ENCODE measurements at regions not wholly inside any gene's neighbourhood (a gene's known extent, or its start where the extent isn't known, plus 50 kb on each side); places are given as distances from the start of the nearest gene placed in this dataset.
A peak's percentile ranks its signal among the peaks of the same experiment; 100 is the strongest.

GRCh38 chr1:63054184-63054583 lies 268.2 kb upstream of the FOXD3 start:
- Histone ChIP-seq H3K4me1 (no peaks in the 10 kb centered on the region), H3K4me3 (no peak overlapping the region), H3K9me3 (no peaks in the 10 kb centered on the region), H3K36me3 (no peaks in the 10 kb centered on the region), H3K27ac (replicated peaks in 1 of 4) (no peak overlapping the region), H3K27me3 (peaks cover 0 to 5% (median 0%) of the 10 kb centered on the region in 4 donors)
- no peak for DNase-seq (ENCODE audit: extremely low spot score)
- whole genome bisulfite sequencing, result 71% methylated on average over 4 of the region's 4 CpGs
- TF ChIP-seq POLR2A (IDR thresholded peaks at IDR 0.05; ENCODE audit: low read depth), result no peak
- TF ChIP-seq CTCF (IDR thresholded peaks at IDR 0.05), result no peak
- no peak for TF ChIP-seq EP300 (IDR thresholded peaks at IDR 0.05)
- TF ChIP-seq POLR2AphosphoS5 (IDR thresholded peaks at IDR 0.05), result no peak
- intact Hi-C loops (cut with DNase I), result no loop called here

- Histone ChIP-seq H3K4me3 (no peak overlapping the region), H3K9me3 (no peaks in the 10 kb centered on the region), H3K36me3 (no peaks in the 10 kb centered on the region), H3K27ac (replicated peaks in 1 of 4) (no peak overlapping the region), H3K4me1 (no peaks in the 10 kb centered on the region), H3K27me3 (no peaks in the 10 kb centered on the region)
- no peak for DNase-seq (ENCODE audit: extremely low spot score)
- WGBS, result 42% methylated on average over 3 of the region's 3 CpGs
- intact Hi-C loops (cut with DNase I), result no loop called here
- TF ChIP-seq CTCF (IDR thresholded peaks at IDR 0.05) (no peak), POLR2AphosphoS5 (IDR thresholded peaks at IDR 0.05) (no peak), POLR2A (IDR thresholded peaks at IDR 0.05; ENCODE audit: low read depth) (no peak), EP300 (IDR thresholded peaks at IDR 0.05) (no peak)
Observed at GRCh38 chr1:63063367-63063766, 259.0 kb upstream of the FOXD3 start.

GRCh38 chr1:63064135-63064534 lies 258.2 kb upstream of the FOXD3 start:
- DNase-seq (ENCODE audit: extremely low spot score), result peak; percentile 66
- 89% methylated on average over 4 of the region's 4 CpGs for WGBS
- Histone ChIP-seq H3K9me3 (no peaks in the 10 kb centered on the region), H3K4me1 (no peaks in the 10 kb centered on the region), H3K27me3 (no peaks in the 10 kb centered on the region), H3K36me3 (no peaks in the 10 kb centered on the region), H3K4me3 (no peak overlapping the region), H3K27ac (replicated peaks in 1 of 4) (no peak overlapping the region)
- intact Hi-C loops (cut with DNase I), result no loop called here
- TF ChIP-seq CTCF (IDR thresholded peaks at IDR 0.05) (no peak), POLR2A (IDR thresholded peaks at IDR 0.05; ENCODE audit: low read depth) (no peak), POLR2AphosphoS5 (IDR thresholded peaks at IDR 0.05) (no peak), EP300 (IDR thresholded peaks at IDR 0.05) (no peak)

GRCh38 chr1:63068626-63069025 lies 253.7 kb upstream of the FOXD3 start:
- no peak for DNase-seq (ENCODE audit: extremely low spot score)
- no peak overlapping the region for H3K4me3 ChIP-seq
- H3K36me3 ChIP-seq, result no peaks in the 10 kb centered on the region
- H3K4me1 ChIP-seq, result peaks cover 0 to 1% (median 0%) of the 10 kb centered on the region in 4 donors
- H3K27ac ChIP-seq (replicated peaks in 1 of 4), result no peak overlapping the region
- TF ChIP-seq POLR2A (IDR thresholded peaks at IDR 0.05; ENCODE audit: low read depth), result no peak
- TF ChIP-seq CTCF (IDR thresholded peaks at IDR 0.05), result no peak
- no peaks in the 10 kb centered on the region for H3K9me3 ChIP-seq
- 87% methylated on average over 7 of the region's 7 CpGs for WGBS
- intact Hi-C loops (cut with DNase I), result no loop called here
- H3K27me3 ChIP-seq, result peaks cover 0 to 25% (median 0%) of the 10 kb centered on the region in 4 donors

GRCh38 chr1:63069214-63069613 lies 253.2 kb upstream of the FOXD3 start:
- 84% methylated on average over 6 of the region's 6 CpGs for WGBS
- TF ChIP-seq POLR2AphosphoS5 (IDR thresholded peaks at IDR 0.05), result no peak
- TF ChIP-seq POLR2A (IDR thresholded peaks at IDR 0.05; ENCODE audit: low read depth), result no peak
- TF ChIP-seq CTCF (IDR thresholded peaks at IDR 0.05), result no peak
- no peak for TF ChIP-seq EP300 (IDR thresholded peaks at IDR 0.05)
- intact Hi-C loops (cut with DNase I), result no loop called here

More at GRCh38 chr1:63069214-63069613, 253.2 kb upstream of the FOXD3 start:
- H3K4me1 ChIP-seq, result peaks cover 0 to 7% (median 6%) of the 10 kb centered on the region in 4 donors
- DNase-seq (ENCODE audit: extremely low spot score), result no peak
- no peaks in the 10 kb centered on the region for H3K36me3 ChIP-seq
- peaks cover 0 to 30% (median 1%) of the 10 kb centered on the region in 4 donors for H3K27me3 ChIP-seq
- H3K27ac ChIP-seq (replicated peaks in 1 of 4), result no peak overlapping the region
- no peaks in the 10 kb centered on the region for H3K9me3 ChIP-seq
- no peak overlapping the region for H3K4me3 ChIP-seq
